ENCODE measurements at regions not wholly inside any gene's neighbourhood (a gene's known extent, or its start where the extent isn't known, plus 50 kb on each side); places are given as distances from the start of the nearest gene placed in this dataset.

GRCh38 chr2:234293973-234294372, 202.9 kb downstream of the ARL4C start:
- Mint-ChIP-seq H3K27ac (no peak overlapping the region), H3K4me1 (peaks cover 55% of the 10 kb centered on the region), H3K36me3 (ENCODE audit: low read depth) (no peaks in the 10 kb centered on the region), H3K4me3 (no peak overlapping the region), H3K9me3 (peaks cover 12% of the 10 kb centered on the region), H3K27me3 (ENCODE audit: low read depth, poor library complexity) (peaks cover 3% of the 10 kb centered on the region)
- TF ChIP-seq CTCF (IDR thresholded peaks at IDR 0.05), result no peak
- DNase-seq, result no peak

GRCh38 chr2:234292962-234293243, 204.0 kb downstream of the ARL4C start:
- no peak overlapping the region for H3K27ac Mint-ChIP-seq
- peaks cover 12% of the 10 kb centered on the region for H3K9me3 Mint-ChIP-seq
- peaks cover 58% of the 10 kb centered on the region for H3K4me1 Mint-ChIP-seq
- H3K4me3 Mint-ChIP-seq, result no peak overlapping the region
- H3K27me3 Mint-ChIP-seq (ENCODE audit: low read depth, poor library complexity), result peaks cover 3% of the 10 kb centered on the region
- TF ChIP-seq CTCF (IDR thresholded peaks at IDR 0.05), result no peak
- no peaks in the 10 kb centered on the region for H3K36me3 Mint-ChIP-seq (ENCODE audit: low read depth)
- DNase-seq, result no peak

- Mint-ChIP-seq H3K4me3 (no peak overlapping the region), H3K9me3 (peaks cover 12% of the 10 kb centered on the region), H3K4me1 (peaks cover 63% of the 10 kb centered on the region), H3K27me3 (ENCODE audit: low read depth, poor library complexity) (peaks cover 3% of the 10 kb centered on the region), H3K36me3 (ENCODE audit: low read depth) (no peaks in the 10 kb centered on the region), H3K27ac (peak overlapping the region; percentile 88)
- no peak for TF ChIP-seq CTCF (IDR thresholded peaks at IDR 0.05)
- DNase-seq, result no peak
These were observed 204.5 kb downstream of the ARL4C start for GRCh38 chr2:234292205-234292961.

- peak; percentile 38 for DNase-seq
- H3K9me3 Mint-ChIP-seq, result peaks cover 12% of the 10 kb centered on the region
- H3K36me3 Mint-ChIP-seq (ENCODE audit: low read depth), result no peaks in the 10 kb centered on the region
- TF ChIP-seq CTCF (IDR thresholded peaks at IDR 0.05), result no peak
- no peak overlapping the region for H3K4me3 Mint-ChIP-seq
- H3K27ac Mint-ChIP-seq, result peak overlapping the region; percentile 88
- H3K4me1 Mint-ChIP-seq, result peaks cover 63% of the 10 kb centered on the region
- peaks cover 3% of the 10 kb centered on the region for H3K27me3 Mint-ChIP-seq (ENCODE audit: low read depth, poor library complexity)
These were observed 205.1 kb downstream of the ARL4C start for GRCh38 chr2:234291765-234292204.

GRCh38 chr2:234290671-234291070, 206.2 kb downstream of the ARL4C start:
- TF ChIP-seq CTCF (IDR thresholded peaks at IDR 0.05), result no peak
- DNase-seq, result no peak
- Mint-ChIP-seq H3K36me3 (ENCODE audit: low read depth) (no peaks in the 10 kb centered on the region), H3K4me3 (no peak overlapping the region), H3K27me3 (ENCODE audit: low read depth, poor library complexity) (no peaks in the 10 kb centered on the region), H3K9me3 (peaks cover 12% of the 10 kb centered on the region), H3K4me1 (peaks cover 63% of the 10 kb centered on the region), H3K27ac (no peak overlapping the region)

All from nephron progenitor cell (in vitro differentiated cells).